Stimulated activated CD4-positive, alpha-beta T cell treated with anti-CD3 and anti-CD28 coated beads, Interleukin-1b, Interleukin-23, amount 100 ng/mL, for 24 hours (primary cell): ENCODE measurements at regions not wholly inside any gene's neighbourhood (a gene's known extent, or its start where the extent isn't known, plus 50 kb on each side); places are given as distances from the start of the nearest gene placed in this dataset.

Source experiments
- DNase-seq, 4 experiments: peaks; one replicate each; pipeline ENCODE4 v3.0.0-alpha.2; 2020; ENCODE audit warnings: low read depth in 4 of 4, low spot score in 1 of 4

DNA sequence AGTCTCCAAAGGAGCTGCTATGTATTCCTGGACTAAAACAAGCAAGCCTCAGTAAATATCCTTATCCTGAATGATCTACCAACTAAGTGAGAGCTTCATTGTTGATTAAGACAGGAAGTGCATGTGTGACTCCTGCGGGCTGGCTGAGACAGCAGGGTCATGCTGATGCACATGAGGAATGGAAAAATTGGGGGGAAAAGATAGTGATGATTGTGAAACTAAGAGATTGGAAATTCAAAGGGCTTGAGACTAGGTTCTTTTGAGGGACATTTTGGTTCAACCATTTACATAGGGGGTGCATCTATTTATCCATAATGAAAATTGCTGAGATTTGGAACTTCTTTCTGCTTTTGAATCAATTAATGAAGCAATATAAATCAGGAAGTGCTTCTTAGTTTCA is 61.1 kb upstream of the C1QTNF7 start:
- no peak for DNase-seq

DNA sequence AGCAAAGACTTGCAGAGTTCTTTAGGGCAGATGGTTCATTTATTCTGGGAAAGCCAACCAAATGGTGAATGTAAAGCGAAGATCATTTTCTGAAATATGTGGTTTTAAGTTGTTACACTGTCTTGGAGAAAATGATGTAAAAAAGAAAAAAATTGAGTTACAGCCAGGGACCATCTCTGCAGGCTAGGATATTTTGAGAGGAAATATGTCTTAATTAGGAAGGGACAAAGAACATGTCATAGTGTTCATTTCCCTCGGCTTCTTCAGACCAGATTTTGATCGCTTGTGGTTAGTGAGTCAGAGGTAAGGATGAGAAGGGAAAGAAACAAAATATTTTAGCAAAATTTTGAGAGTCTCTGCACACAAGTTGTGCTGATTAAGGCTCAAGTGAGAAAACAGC is 59.0 kb upstream of the C1QTNF7 start:
- no peak for DNase-seq

DNA sequence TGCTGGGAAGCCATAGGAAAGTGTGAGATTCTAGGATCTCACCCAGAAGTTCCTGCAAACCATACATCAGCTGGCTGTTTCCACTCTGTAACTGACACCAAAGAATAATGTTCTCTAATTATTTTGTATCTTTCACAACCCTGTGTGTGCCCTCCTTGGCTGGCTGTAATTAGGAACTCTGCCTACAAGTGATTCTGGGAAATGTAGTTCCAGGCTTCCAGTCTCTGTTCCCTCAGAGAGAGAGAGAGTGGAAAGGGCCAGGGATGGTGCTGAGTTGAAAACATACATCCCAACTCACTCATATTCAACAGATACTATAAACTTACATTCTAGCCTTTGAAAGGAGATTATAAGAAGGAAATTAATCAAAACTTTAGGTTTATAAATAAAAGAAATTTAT is 57.5 kb upstream of the C1QTNF7 start:
- DNase-seq: no peak

DNA sequence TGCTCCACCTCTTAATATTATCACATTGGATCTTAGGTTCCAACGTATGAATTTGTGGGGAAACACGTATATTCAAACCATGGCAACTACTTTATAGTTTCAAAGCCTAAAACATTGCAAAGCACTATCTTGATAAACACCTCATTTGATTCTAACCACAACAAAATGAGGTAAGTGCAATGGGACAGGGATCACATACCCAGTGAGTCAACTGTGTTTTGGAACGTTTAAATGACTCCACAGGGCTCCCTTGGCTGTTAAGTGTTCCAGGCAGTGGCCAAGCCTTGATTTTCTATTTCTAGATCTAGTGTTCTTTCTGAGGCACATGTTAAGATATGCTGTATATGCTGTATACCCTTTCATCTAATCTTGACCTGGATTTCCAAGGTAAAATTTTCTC is 54.5 kb upstream of the C1QTNF7 start:
- no peak for DNase-seq

DNA sequence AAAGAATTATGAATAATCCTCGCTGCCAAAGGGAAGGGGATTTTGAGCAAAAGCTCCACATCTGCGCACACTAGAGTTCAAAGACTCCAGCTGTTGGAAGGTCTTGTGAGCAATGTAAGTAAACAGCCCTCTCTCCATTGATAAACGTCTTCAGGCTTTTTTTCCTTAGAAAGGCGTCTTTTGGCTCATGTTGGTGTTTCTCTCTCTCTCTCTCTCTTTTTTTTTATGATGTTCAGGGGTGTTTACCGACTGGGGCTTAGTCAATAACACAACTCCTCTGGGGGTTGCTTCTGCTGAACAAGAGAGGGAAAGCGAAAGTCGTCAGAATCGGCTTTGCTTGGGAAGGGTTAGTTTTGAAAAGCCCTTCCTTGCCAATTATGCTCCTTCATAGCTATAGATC is 53.2 kb upstream of the C1QTNF7 start:
- DNase-seq: no peak

DNA sequence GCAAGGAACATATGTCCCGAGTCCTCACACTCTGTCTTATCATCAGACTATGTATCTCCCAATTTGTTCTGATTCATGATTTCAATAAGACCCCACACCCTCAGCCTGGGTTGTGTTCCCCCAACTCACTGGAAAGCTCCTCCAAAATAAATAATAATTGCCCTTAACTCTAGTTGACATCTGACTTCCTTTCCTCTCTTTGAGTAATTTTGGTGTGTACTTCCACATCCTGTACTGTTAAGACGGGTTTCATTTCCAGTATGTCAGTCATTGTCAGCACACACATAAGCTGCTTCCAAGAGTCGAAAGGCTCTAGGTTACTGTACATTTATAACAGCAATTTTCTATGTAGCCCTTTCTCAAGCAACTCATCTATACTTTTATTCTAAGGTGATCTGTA is 52.2 kb upstream of the C1QTNF7 start:
- DNase-seq: no peak

DNA sequence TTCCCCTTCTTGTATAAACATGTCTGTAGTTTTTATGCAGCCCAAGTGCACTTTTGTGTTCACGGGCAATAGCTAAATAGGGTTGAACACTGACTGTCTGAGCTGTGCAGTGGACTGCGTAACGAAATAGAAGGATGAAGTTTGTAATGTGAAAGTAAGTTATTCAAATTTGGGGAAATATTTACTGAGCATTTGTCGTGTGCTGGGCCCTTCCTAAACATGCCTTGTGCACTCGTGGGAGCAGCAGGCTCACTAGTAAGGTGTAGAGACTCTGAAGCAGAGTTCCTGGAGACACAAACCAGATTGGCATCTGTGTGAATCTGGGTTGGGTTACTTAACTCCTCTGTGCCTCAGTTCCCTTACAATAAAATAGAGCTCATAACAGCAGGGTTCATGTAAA is 51.7 kb upstream of the C1QTNF7 start:
- DNase-seq: no peak

DNA sequence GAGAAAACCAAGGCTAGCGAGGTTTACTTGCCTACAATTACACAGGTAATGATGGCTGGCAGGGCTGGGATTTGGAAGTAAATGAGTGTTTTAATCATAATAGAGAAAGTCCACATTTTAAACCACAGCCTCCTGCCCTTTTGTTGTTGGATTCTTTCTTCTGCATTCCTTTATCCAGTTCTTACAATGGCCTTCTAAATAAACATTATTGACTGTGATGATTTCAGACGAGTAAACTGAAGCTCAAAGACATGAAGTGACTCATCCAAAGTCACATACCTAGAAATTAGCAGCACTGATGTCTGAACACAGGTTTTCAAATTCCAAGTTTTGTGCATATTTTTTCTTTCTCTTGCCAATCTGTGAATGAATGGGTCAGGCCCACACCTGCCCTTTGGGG is 51.2 kb upstream of the C1QTNF7 start:
- DNase-seq: no peak
